Activated gamma-delta T cell treated with Interleukin-2 at 50 U/mL for 16 hours (primary cell): ENCODE measurements at regions not wholly inside any gene's neighbourhood (a gene's known extent, or its start where the extent isn't known, plus 50 kb on each side); places are given as distances from the start of the nearest gene placed in this dataset.

Experiments used
- DNase-seq: peaks from one replicate; pipeline ENCODE4 v3.0.0-alpha.2; 2020

DNA sequence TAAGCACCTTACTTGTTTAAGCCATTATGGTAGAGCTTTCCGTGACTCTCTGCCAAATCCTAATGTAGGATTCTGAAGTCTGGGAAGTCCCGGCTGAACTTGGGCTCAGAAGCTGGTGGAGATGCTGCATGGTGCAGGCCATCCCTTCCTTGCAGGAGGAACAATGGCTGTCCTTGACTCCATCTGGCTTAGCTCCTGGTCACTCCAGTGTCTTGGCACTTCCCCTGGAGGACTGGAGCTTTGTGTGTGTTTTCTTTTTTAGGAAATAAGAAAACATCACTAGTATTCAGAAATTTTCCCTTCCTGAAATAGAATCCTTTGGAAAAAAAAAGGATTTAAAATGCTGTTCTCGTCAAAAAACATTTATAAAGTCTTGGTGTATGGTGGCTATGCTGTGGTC lies 209.3 kb upstream of the ROPN1 start:
- DNase-seq = no peak

GRCh38 chr3:124201786-124202185 lies 209.9 kb upstream of the ROPN1 start:
- no peak for DNase-seq

DNA sequence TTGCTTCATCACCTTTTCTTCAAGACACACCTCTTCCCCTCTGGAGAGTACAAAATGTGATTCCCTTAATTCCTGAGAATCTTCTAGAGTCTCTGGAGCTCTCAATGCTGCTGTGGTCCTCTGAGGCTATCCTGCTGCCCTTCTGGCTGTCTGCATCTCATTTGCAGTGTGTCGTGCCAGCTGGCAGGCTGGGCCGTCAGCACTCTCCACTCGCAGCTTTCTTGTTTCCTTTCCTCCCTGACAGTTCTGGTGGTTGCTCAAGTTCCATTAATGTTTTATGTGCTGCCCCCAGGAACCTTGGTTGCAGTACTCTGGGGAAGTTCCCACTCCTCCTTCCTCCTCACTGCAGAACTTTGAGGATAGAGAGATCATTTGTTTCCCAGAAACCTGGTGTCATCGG lies 210.8 kb upstream of the ROPN1 start:
- no peak for DNase-seq

GRCh38 chr3:124203292-124203691 lies 211.4 kb upstream of the ROPN1 start:
- no peak for DNase-seq

DNA sequence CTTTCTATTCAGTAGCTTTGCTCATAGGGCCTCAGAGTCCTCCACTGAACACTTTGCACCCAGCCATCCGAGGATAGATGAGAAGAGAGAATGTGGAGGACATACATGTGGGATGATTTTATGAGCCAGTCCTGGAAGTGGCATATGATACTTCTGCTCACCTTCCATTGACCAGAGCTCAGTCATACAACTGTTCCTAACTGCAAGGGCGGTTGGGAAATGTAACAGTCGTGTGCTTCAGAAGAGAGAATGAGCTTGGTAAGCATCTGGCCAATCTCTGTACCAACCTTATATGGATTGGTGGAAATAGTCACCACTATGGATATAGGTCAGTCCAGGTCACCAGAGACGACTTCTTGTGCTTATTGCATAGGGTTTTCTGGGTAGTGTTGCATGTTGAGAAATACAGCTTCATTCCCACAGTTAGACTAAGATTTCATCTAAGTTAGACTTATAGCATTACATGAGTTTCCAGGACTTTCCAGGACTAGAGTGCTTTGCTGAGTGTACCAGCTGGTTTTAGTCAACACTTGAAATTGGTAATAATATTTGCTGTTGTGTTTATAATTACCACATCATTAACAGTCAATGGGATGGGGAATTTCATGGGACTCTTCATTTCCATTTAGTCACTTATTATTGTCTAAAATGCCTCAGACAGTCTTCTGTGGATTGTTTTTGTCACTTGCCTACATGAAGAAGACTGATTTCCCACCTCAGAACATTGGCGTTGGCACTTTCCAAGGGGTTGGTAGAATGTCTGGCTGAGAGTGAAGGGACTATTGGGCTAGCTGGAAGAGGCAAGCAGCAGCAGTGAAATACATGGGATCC lies 214.5 kb upstream of the ROPN1 start:
- DNase-seq = no peak

GRCh38 chr3:124207077-124207476 lies 215.2 kb upstream of the ROPN1 start:
- DNase-seq = no peak

GRCh38 chr3:124207873-124208485 lies 216.1 kb upstream of the ROPN1 start:
- no peak for DNase-seq

DNA sequence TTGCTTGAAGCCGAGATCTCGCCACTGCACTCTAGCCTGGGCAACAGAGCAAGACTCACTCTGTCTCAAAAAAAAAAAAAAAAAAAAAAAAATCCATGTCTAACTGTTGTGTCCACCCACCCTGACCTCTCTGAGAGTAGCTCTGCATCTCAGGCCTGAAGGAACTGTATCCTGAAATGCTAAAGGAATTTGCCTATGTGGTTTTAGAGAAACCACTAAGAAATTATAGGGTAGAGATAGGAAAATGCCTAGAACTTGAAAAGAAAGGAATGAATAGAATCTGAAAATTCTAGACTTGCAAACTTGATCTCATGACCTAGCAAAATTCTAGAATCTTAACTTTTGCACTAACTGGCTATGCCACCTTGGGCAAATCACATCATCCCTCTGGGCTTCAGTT lies 217.5 kb upstream of the ROPN1 start:
- no peak for DNase-seq

- DNase-seq = no peak
Observed at GRCh38 chr3:124210899-124211298, 219.0 kb upstream of the ROPN1 start.

GRCh38 chr3:124213641-124214040 lies 221.7 kb upstream of the ROPN1 start:
- DNase-seq = no peak

- DNase-seq = no peak
Observed at GRCh38 chr3:124217542-124217941, 225.6 kb upstream of the ROPN1 start.

DNA sequence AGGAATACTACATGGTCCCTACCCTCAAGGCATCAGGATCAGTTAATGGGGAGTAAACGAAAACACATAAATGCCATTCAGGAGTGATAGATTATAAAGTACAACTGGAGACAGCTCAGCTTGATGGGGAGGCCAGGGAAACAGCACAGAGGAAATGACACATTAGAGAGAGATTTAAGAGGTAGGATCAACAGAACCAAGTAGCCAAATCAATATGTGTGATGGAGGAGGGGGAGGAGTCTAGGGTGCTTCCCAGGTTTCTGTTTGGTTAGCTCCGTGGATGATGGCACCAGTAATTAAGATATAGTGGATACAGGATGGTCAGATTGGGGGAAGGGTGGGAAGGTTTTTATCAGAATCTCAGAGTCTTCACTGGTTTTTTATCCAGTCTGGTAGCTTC lies 229.5 kb upstream of the ROPN1 start:
- no peak for DNase-seq

GRCh38 chr3:124223853-124224252 lies 231.9 kb upstream of the ROPN1 start:
- DNase-seq = no peak

DNA sequence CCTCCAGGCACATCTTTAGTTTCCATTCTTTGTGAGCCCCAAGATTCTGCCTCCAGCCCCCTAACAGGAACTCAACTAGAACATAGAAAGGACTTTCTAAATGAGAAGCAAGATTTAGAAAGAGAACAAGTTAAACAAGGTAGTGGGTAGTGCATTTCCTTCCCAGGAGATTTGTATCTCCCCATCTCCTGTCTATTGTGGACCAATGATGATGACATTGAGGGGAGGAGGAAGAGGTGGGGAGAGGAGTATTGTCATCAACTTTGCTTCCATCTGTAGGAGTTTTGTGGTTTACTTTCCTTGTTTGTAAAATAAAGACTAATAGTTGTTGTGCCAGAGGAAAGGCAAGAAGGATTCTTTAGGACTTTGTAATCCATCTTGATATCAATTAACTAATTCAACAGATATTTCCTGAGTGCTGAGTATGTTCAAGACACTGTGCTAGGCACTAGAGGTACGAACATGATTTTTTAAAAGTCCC lies 235.3 kb upstream of the ROPN1 start:
- no peak for DNase-seq

DNA sequence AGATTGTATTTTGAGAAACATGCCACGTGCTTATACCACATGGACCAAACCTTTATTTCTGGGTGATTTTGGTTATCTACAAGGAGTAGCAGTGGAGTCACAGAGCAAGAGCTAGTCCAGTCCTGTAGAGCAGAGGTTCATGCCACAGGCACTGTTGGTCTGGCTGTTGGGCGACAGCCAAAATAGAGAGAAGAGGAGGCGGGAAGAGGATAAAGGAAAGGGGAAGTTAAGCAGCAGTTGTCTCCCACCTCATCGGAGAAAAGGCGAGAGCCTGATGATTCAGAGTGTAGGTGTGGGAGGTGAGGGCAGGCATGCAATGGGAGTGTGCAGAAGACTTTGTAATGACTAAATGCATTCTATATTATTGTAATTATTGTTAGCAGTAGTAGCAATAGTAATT lies 237.5 kb upstream of the ROPN1 start:
- no peak for DNase-seq

DNA sequence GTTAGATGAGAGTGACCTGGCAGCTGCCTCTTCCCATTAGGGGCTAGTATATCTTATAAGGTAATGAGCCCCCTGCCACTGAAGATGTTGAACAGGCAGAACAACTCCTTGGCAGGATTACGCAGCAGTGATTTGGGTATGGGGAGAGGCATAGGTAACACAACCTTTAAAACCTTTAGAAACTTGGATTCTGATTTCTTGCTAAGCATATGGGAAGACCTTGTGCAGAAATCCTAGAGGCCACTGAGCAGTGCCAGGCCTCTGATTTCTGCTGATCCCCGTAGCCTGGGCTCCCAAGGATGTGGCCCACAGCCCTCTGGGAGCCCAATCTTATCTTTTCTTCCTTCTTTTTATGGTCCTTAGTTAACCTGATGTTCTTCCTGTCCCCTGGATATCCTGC lies 237.9 kb upstream of the ROPN1 start:
- DNase-seq = no peak

- DNase-seq = no peak
Observed at GRCh38 chr3:124230432-124230831, 238.5 kb upstream of the ROPN1 start.

DNA sequence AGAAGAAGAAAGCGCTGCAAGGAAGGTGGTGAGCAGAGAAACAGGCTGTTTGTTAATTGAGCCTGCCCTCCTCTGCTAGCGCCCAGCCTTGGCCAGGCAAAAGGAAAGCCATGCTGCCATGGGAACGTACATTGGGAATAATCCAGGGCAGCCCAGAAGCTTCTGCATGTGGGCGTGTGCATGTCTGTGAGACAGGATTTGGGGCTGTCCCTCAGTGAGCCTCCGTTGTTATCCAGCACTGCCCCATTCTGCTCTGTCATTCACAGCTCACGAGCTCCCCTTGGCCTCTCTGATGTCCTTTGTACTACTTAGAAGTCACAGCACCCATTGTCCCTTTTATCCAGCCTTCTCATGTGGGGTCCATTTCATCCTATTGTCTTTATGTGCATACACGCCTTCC lies 239.1 kb upstream of the ROPN1 start:
- no peak for DNase-seq

DNA sequence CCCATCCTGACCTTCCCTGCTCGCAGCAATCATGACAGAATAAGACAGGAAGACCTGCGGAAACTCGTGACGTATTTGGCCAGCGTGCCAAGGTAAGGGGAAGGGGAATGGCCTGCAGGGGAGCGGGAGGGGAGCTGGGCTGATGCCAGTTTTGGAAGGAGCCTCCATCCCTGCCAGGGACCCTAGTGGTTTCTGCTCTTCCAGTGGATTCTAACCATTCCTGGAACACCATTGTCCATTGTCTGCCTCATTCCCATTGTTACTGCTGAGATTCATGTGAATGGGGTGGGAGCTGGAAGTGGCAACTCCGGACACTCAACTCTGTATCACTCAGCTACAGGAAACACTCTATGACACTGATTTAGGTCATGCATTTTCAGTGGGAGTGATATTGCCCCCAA lies 242.9 kb upstream of the ROPN1 start:
- DNase-seq = no peak

DNA sequence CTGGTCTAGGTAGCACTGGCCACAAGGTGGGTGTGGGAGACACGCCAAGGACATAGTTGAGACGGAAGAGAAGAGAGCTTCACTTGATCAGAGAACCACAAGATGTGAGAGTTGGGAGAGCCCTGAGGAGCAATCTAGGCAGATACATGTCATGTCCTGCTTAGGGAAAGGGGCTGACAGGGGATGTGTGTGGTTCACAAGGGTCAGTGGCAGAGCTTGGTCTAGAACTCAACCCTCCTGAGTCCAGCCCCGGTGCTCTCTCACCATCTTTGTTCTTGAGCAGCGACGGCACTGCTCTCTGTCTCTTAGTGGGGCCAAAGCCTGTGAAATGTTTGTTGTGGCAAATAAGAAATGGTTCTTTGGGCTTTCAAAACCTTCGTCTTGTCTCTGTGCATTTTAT lies 243.5 kb upstream of the ROPN1 start:
- no peak for DNase-seq

DNA sequence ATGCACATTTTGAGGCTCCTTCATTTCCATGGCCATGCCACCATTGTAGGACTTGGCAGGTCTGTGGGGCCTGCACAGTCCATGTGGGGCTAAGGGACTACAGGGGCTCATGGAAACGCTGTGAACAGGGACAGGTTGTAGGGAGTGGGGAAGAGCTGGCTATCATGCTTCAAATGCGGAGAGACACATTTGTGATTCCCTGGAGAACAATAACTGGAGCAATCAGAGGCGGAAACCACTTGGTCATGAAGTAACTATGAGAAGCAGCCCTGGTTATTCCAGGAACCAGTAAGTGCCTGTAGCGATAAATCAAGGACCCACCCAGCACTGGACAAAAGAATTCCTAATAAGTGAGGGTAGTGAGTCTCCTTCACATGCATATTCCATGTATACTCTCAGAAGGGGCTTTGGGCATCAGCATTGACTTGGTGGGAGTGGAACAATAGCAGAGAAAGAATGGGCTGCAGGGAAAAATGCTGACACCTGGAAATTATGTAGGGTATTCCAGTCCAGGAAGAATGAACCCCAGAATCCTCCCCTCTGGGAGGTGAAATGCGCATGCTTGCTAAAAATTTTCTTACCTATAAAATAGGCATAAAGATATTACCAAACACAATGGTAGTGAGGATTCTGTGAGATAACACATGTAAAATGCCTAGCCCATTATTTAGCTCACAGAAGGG lies 251.4 kb upstream of the ROPN1 start:
- DNase-seq = no peak

DNA sequence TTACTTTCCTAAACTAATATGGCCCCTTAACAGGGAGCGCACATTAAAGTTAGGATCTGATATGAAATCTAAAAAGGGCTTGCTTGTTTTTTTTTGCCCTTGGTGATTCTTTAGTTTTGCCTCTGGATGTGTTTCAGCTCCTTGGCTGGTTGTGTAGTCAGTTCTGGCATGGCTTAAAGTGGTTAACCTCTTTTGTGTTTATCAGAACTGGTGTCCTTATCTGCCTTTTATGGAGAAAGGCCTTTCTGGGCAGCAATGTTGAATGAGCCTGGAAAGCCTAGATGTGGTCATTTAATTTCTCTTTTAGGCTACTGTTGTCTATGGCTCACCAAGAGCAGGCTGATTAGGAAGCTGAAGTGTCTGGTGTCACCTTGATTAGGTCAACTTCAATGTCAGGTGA lies 254.5 kb upstream of the ROPN1 start:
- DNase-seq = no peak

- no peak for DNase-seq
Observed at GRCh38 chr3:124246949-124247348, 255.0 kb upstream of the ROPN1 start.

DNA sequence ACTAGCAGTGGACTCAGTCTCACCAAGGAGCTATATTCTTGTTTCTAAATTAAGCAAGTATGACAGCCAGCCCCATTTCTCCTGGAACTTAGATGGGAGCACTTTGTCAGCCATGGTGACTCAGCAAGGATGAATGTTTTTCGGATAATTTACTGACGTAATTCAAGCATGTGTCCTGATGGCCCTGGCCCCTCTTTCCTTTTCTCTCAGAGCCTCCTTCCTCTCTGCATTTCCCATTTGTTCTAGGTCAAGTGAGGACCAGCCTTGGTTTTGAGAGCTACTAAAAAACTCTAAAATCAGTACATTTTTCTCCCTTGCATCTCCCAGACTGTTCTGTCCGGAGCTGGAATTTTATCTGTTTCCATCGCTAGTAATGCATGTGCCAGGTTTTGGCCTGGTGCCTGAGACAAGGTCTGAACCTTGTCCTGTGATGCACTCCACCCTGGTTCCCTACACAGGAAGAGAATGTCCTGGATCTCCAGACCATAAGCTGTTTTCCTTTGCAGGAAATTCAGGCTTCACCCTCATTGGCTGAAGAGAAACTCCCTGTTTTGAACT lies 256.6 kb upstream of the ROPN1 start:
- DNase-seq = no peak
